ENCODE measurements at regions not wholly inside any gene's neighbourhood (a gene's known extent, or its start where the extent isn't known, plus 50 kb on each side); places are given as distances from the start of the nearest gene placed in this dataset.

DNA sequence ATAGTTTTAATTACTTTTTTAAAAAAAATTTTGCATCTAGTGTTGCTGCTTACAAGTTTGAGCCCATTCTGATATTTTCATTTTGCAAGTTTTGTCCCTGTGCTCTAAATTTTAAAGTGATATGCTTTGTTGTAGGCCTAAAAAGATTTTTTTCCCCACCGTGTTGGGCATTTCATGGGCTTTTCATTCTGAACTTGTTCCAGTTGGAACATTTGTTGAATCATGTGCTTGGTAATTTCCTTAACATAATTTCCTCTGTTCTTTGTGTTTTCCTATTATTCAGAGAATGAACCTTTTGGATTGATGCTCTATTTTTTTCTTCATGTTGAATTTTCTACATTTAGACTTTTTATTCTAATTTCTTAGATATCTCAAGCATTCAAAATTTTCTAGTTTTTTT, 206.4 kb upstream of the SPRY2 start:
- TF ChIP-seq, protein P1, sequence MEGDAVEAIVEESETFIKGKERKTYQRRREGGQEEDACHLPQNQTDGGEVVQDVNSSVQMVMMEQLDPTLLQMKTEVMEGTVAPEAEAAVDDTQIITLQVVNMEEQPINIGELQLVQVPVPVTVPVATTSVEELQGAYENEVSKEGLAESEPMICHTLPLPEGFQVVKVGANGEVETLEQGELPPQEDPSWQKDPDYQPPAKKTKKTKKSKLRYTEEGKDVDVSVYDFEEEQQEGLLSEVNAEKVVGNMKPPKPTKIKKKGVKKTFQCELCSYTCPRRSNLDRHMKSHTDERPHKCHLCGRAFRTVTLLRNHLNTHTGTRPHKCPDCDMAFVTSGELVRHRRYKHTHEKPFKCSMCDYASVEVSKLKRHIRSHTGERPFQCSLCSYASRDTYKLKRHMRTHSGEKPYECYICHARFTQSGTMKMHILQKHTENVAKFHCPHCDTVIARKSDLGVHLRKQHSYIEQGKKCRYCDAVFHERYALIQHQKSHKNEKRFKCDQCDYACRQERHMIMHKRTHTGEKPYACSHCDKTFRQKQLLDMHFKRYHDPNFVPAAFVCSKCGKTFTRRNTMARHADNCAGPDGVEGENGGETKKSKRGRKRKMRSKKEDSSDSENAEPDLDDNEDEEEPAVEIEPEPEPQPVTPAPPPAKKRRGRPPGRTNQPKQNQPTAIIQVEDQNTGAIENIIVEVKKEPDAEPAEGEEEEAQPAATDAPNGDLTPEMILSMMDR (conservative IDR thresholded peaks at IDR 0.05; ENCODE audit: low read depth, low read length) = no peak
- TF ChIP-seq MAFK (IDR thresholded peaks at IDR 0.05; ENCODE audit: low read depth, low read length) (no peak), POLR2A (IDR thresholded peaks at IDR 0.05; ENCODE audit: low read depth, low read length) (no peak), MAZ (IDR thresholded peaks at IDR 0.05; ENCODE audit: borderline replicate concordance, low read depth, low read length) (no peak), BHLHE40 (IDR thresholded peaks at IDR 0.05; ENCODE audit: low read depth, low read length) (no peak), CEBPB (IDR thresholded peaks at IDR 0.05; ENCODE audit: low read depth, low read length) (no peak), RCOR1 (IDR thresholded peaks at IDR 0.05; ENCODE audit: insufficient replicate concordance, low read length) (no peak), SMC3 (IDR thresholded peaks at IDR 0.05; ENCODE audit: low read depth, low read length) (no peak)

Measured in IMR-90 (cell line).